Lower lobe of right lung (tissue), 2 donors: ENCODE measurements at regions not wholly inside any gene's neighbourhood (a gene's known extent, or its start where the extent isn't known, plus 50 kb on each side); places are given as distances from the start of the nearest gene placed in this dataset.

Source experiments
- ATAC-seq, 2 donors: fragments of 200-7000 bp; cut with Tn5 transposase; one replicate each; pipeline ENCODE4 v1.9.1; 2020 to 2022; ENCODE audit warnings: mild to moderate bottlenecking in 2 of 2, moderate library complexity in 2 of 2
- DNase-seq: peaks from one replicate; pipeline ENCODE4 v3.0.0-alpha.2; 2020
- H3K27ac ChIP-seq: fragments of 200-600 bp; one replicate; pipeline ENCODE4 v1.8.0; 2022
- H3K27me3 ChIP-seq: fragments of 200-600 bp; one replicate; pipeline ENCODE4 v1.8.0; 2022; ENCODE audit warnings: low read depth
- H3K36me3 ChIP-seq: fragments of 200-600 bp; one replicate; pipeline ENCODE4 v1.8.0; 2022; ENCODE audit warnings: mild to moderate bottlenecking
- H3K4me1 ChIP-seq: fragments of 200-600 bp; one replicate; pipeline ENCODE4 v1.8.0; 2022
- H3K4me3 ChIP-seq: fragments of 200-600 bp; one replicate; pipeline ENCODE4 v1.8.0; 2022; ENCODE audit warnings: mild to moderate bottlenecking
- H3K9me3 ChIP-seq: fragments of 200-600 bp; one replicate; pipeline ENCODE4 v1.8.0; 2022
- intact Hi-C: fragments of 100-400 bp; cut with DNase I; formaldehyde crosslinking; loops from one replicate; pipeline ENCODE4 v1.11.0; 2022
- TF ChIP-seq, protein P1 (sequence below): fragments of 200-600 bp; IDR thresholded peaks from one replicate; pipeline ENCODE4 v1.8.0; 2022; ENCODE audit warnings: antibody characterized with exemption, mild to moderate bottlenecking
- donor health status: DM: no; HTN: yes; CAD: no; lungs with severe emphysema.

DNA sequence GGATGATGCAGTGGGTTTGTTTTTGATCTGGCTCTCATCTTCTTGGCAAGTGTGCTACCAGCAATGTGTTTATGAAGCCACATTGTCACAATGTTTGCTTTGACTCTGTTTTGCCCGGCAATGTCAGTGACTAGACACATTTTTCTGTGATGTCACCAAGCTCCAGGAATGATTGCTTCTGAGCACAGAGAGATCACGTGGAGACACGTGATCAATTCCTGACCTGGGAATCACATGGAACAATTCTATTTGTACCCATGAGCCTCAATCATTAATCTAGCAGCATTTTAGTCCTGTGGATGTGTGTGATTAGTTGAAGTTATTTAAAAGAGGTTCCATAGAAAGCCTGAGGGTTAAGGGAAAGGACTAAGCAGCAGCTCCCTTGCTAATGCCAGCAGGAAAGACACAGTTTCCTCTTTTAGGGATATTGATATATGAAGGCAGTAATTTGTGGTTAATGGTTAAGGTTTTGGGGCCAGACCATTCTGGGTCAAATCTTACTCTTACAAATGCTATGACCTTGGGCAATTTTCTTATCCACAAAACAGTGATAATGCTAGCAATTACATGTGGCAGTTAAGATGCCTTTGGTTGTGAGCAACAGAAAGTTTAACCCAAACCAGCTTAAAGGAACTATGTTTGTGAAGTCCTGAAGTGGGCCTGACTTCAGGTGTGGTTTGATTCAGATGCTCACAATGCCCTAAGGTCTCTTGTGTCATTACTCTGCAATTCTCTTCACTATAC is 59.0 kb downstream of the FASLG start:
- H3K36me3 ChIP-seq: no peaks in the 10 kb centered on the region
- intact Hi-C loops: no loop called here
- H3K4me3 ChIP-seq: no peak overlapping the region
- DNase-seq (no peak), ATAC-seq (no peak)
- H3K9me3 ChIP-seq: no peaks in the 10 kb centered on the region
- H3K27ac ChIP-seq: no peak overlapping the region
- no peaks in the 10 kb centered on the region for H3K27me3 ChIP-seq
- TF ChIP-seq, protein P1, sequence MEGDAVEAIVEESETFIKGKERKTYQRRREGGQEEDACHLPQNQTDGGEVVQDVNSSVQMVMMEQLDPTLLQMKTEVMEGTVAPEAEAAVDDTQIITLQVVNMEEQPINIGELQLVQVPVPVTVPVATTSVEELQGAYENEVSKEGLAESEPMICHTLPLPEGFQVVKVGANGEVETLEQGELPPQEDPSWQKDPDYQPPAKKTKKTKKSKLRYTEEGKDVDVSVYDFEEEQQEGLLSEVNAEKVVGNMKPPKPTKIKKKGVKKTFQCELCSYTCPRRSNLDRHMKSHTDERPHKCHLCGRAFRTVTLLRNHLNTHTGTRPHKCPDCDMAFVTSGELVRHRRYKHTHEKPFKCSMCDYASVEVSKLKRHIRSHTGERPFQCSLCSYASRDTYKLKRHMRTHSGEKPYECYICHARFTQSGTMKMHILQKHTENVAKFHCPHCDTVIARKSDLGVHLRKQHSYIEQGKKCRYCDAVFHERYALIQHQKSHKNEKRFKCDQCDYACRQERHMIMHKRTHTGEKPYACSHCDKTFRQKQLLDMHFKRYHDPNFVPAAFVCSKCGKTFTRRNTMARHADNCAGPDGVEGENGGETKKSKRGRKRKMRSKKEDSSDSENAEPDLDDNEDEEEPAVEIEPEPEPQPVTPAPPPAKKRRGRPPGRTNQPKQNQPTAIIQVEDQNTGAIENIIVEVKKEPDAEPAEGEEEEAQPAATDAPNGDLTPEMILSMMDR: no peak
- H3K4me1 ChIP-seq: no peaks in the 10 kb centered on the region

DNA sequence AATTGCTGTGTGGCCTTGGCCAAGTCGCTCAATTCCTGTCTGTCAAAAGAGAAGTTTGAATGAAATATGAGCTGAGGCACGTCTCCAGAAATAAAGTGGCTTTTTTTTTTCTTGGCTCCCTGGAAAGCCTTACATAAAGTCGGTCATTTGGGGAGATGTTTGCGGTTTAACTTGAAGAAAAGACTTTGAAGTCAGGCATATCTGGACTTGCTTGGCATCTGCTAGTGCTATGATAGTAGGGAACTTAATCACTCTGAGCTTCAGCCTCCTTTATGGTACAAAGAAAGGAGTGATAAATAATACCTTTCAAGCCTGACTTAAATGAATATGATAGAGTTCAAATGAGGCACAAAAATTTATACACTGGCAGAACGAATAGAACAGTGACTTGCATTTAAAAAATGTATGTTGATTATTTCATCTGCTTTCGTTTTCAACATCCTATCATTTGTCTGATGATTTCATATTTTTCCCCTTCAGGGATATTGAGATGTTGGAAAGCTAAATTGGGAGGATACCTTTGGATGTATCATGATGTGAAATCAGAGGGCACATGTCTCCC is 60.2 kb downstream of the FASLG start:
- TF ChIP-seq, protein P1: no peak
- DNase-seq (no peak), ATAC-seq (peak in 1 of 2 donors; percentile 7)
- no peak overlapping the region for H3K27ac ChIP-seq
- no peaks in the 10 kb centered on the region for H3K9me3 ChIP-seq
- intact Hi-C loops: no loop called here
- H3K36me3 ChIP-seq: no peaks in the 10 kb centered on the region
- H3K4me1 ChIP-seq: no peaks in the 10 kb centered on the region
- H3K27me3 ChIP-seq: no peaks in the 10 kb centered on the region
- no peak overlapping the region for H3K4me3 ChIP-seq

DNA sequence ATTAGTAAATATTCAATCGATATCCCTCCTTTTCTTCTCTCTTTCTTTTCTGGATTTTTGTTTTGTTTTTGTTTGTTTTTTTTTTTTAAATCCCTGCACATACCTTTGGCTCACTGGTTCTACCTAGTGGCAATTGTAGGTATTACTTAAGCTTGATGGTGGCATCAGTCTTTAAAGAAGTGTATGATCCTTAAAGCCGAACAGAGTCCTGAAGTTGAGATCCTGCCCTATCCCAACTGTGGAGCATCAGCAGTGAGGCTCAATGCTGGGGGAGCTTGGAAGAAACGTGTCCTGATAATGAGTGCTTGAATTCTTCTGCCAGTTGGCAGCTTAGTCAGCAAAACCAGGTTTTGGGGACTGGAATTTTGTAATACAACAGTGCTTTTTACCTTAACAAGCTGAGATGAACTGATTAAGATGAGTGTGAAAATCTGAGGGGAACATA is 60.8 kb downstream of the FASLG start:
- H3K9me3 ChIP-seq: no peaks in the 10 kb centered on the region
- H3K27me3 ChIP-seq: no peaks in the 10 kb centered on the region
- no peak overlapping the region for H3K27ac ChIP-seq
- TF ChIP-seq, protein P1: peak; percentile 71
- H3K4me1 ChIP-seq: no peaks in the 10 kb centered on the region
- no peaks in the 10 kb centered on the region for H3K36me3 ChIP-seq
- DNase-seq (no peak), ATAC-seq (peak; percentile 78)
- intact Hi-C loops: no loop called here
- no peak overlapping the region for H3K4me3 ChIP-seq

DNA sequence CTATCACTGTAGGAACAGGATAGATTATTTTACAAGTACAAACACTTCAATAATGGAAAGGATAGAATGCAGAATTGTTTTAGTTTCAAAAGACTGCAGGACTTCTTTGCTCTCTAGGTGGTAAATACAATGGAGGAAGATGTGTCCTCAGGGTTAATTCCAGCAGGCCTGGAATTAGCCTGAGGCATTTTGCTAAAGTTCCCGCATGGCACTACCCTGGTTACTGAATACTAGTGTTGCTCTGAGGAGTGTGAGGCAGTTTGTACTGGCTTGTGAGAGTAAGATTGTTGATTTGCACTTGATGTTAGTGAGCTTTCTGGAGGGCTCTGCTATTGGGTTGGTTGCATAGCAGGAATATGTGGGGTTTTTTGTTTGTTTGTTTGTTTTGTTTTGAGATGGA is 61.4 kb downstream of the FASLG start:
- TF ChIP-seq, protein P1: no peak
- Histone ChIP-seq H3K27ac (no peak overlapping the region), H3K4me1 (no peaks in the 10 kb centered on the region), H3K9me3 (no peaks in the 10 kb centered on the region), H3K4me3 (no peak overlapping the region), H3K27me3 (no peaks in the 10 kb centered on the region), H3K36me3 (no peaks in the 10 kb centered on the region)
- no peak for DNase-seq
- no peak for ATAC-seq
- intact Hi-C loops: no loop called here

DNA sequence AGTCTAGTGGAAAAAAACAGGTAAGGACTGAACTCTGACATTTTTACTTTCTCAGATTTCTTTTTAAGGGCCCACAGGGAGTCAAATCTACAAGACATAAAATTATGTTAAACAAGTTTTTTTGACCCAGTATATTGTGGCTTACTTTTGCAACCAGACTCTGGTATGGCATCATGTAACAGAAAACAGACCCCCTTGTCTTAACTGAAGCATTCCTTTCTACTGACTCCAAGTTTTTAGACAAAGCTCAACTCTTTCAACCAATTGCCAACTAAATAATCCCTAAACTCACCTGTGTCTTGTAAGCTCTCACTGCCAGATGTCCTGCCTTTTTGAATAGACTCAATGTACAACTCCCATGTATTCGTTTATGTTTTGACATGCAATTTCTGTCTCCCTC is 64.3 kb downstream of the FASLG start:
- ATAC-seq (no peak), DNase-seq (no peak)
- Histone ChIP-seq H3K4me1 (no peaks in the 10 kb centered on the region), H3K27ac (no peak overlapping the region), H3K36me3 (no peaks in the 10 kb centered on the region), H3K27me3 (no peaks in the 10 kb centered on the region), H3K9me3 (no peaks in the 10 kb centered on the region), H3K4me3 (no peak overlapping the region)
- intact Hi-C loops: no loop called here
- TF ChIP-seq, protein P1: no peak
